Loucy (cell line): ENCODE measurements at regions not wholly inside any gene's neighbourhood (a gene's known extent, or its start where the extent isn't known, plus 50 kb on each side); places are given as distances from the start of the nearest gene placed in this dataset.

Source experiments
- CTCF ChIP-seq: fragments of 200-600 bp; sonication (generic); conservative IDR thresholded peaks from 2 replicates; pipeline ENCODE4 v1.5.1; 2014; ENCODE audit warnings: mild to moderate bottlenecking, antibody characterized with exemption, low read length
- EZH2phosphoT487 ChIP-seq: fragments of 200-600 bp; IDR thresholded peaks from 2 replicates; pipeline ENCODE4 v1.6.1; 2018; ENCODE audit warnings: antibody characterized with exemption, mild to moderate bottlenecking, moderate library complexity, borderline replicate concordance

GRCh38 chr11:119585043-119585781 lies 143.8 kb downstream of the NECTIN1 start:
- no peak for TF ChIP-seq CTCF
- no peak for TF ChIP-seq EZH2phosphoT487
